ENCODE measurements at regions not wholly inside any gene's neighbourhood (a gene's known extent, or its start where the extent isn't known, plus 50 kb on each side); places are given as distances from the start of the nearest gene placed in this dataset.

DNA sequence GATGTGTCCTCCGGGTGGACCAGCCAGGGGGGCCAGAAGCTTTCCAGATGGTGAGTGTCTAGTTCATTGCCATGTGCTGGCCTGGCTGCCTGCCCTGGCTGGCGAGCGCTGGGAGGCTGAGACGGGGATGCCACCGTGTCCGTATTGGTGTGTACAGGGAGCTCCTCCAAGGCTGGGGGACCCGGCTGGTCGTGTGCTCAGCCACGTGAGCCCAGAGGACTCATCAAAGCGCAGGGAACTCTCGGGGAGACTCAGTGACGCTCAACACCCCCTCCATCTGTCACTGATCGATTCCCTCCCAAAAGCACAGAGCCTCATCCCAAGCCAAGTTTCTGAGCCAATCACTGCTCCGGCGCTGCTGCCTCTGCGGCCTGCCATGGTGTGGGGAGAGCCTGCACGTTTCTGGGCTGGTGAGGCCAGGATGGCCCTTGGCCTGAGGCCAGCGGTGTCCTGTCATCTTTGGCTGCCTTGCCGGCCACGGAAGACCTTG is 423.7 kb downstream of the SHANK2 start:
- TF ChIP-seq, protein P1, sequence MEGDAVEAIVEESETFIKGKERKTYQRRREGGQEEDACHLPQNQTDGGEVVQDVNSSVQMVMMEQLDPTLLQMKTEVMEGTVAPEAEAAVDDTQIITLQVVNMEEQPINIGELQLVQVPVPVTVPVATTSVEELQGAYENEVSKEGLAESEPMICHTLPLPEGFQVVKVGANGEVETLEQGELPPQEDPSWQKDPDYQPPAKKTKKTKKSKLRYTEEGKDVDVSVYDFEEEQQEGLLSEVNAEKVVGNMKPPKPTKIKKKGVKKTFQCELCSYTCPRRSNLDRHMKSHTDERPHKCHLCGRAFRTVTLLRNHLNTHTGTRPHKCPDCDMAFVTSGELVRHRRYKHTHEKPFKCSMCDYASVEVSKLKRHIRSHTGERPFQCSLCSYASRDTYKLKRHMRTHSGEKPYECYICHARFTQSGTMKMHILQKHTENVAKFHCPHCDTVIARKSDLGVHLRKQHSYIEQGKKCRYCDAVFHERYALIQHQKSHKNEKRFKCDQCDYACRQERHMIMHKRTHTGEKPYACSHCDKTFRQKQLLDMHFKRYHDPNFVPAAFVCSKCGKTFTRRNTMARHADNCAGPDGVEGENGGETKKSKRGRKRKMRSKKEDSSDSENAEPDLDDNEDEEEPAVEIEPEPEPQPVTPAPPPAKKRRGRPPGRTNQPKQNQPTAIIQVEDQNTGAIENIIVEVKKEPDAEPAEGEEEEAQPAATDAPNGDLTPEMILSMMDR (conservative IDR thresholded peaks at IDR 0.05; ENCODE audit: low read depth, low read length): no peak
- no peak for TF ChIP-seq EZH2 (IDR thresholded peaks at IDR 0.05; ENCODE audit: borderline replicate concordance, low read depth, low read length, poor library complexity, severe bottlenecking)

Data from A673 (cell line).